Epithelial cell of prostate (primary cell): ENCODE measurements at regions not wholly inside any gene's neighbourhood (a gene's known extent, or its start where the extent isn't known, plus 50 kb on each side); places are given as distances from the start of the nearest gene placed in this dataset.
"Not testable (repeated sequence)": the region's sequence is repeated elsewhere in the genome, so short reads cannot be mapped to it uniquely, and the experiment has no call there.

Source experiments
- DNase-seq: peaks from one replicate; pipeline ENCODE4 v3.0.0-alpha.2; 2011; ENCODE audit warnings: low read depth, low spot score
- H3K27ac ChIP-seq: fragments of 450-650 bp; 2 replicates; pipeline ENCODE4 v1.5.1; 2017; ENCODE audit warnings: mild to moderate bottlenecking

DNA sequence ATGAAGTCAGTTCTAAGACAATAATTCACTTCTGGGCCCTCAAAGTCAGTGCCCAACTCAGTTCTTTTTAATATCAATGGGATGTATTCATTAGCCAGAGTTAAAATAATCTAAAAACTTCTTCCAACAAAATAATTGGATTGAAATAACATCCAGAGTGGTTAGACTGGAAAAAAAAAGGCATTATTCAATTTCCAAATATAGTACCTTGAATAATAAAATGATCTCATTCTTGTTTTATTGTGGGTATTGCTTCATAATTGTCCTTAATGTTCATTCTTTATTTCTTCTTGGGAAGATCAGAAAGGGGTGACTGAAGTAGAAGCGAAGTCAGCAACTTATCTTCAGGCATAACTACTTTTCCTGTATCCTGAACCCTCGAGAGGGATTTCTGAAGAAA lies 85.1 kb upstream of the JARID2 start:
- DNase-seq, result no peak
- H3K27ac ChIP-seq, result no peak overlapping the region

DNA sequence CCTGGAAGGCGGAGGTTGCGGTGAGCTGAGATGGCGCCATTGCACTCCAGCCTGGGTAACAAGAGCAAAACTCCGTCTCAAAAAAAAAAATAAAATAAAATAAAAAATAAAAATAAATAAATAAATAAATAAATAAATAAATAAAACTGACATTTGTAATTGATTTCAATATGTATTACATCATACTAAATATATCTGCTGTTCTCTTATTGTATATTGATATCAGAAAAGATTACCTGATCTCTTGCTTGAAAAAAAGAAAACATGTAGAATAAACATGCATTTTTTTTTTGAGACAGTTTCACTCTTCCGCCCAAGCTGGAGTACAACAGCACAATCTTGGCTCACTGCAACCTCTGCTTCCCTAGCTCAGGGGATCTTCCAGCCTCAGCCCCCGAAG lies 81.0 kb upstream of the JARID2 start:
- DNase-seq, H3K27ac ChIP-seq: not testable (repeated sequence)

DNA sequence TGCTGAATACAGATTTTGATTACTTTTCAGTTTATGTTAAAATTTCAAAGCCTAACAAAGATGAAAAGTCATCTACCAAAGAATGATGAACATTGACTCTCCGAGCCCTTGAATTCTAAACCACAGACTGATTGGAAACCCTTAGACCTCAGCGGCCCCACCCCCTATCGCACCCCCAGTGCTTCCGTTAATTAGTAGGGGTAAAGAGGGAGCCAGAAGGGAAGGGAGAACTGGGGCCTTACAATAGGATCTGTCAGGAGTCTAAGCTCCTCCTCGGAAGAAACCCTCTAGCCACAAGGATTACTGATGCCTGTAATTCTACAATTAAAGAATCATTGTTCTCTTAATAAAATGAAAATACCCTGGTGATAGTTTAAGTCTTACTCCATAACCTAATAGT lies 79.7 kb upstream of the JARID2 start:
- H3K27ac ChIP-seq, result no peak overlapping the region
- DNase-seq, result no peak

DNA sequence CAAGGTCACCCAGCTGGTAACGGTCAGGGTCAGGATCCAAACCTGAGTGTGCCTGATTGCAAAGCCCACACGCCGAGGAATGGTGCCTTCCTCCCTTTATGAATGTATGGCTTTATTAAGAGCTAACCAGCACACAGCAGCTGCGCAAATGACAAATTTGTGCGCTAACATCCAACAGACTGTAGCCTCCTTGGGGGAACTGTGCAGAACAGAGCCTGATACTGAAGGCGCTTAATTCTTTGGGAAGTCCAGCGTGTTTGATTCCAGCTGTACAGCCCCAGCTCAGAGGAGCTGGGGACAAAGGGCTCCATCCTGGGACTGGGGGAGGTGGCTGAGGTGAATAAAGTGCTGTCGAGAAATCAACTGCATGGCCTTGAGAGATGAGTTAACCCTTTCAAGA lies 75.7 kb upstream of the JARID2 start:
- H3K27ac ChIP-seq, result no peak overlapping the region
- DNase-seq, result no peak

GRCh38 chr6:15171026-15171425 lies 74.8 kb upstream of the JARID2 start:
- H3K27ac ChIP-seq, result no peak overlapping the region
- no peak for DNase-seq

DNA sequence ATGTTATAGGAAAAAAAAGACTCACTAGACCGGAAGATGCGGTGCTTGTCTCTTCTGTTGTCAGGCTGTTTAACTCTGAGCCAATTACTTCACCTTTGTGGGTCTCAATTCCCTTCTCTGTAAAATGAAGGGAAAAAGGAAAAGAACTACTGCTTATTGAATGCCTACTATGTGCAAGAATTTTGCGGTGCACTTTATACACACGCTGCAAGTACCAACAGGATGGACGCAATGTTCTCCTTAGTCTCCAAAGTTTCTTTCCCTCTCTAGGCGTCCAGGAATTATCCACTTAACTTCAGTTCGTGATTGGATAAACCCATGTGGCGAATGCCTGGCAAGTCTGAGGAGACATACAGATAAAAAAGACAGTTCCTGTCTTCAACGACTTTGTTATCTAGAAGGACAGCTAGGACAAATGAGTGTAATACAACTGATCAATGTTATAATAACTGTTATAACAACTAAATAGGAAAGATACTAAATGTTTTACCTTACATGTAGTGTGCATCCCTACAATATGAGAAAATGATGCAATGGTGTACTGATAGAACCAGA lies 69.0 kb upstream of the JARID2 start:
- no peak for DNase-seq
- no peak overlapping the region for H3K27ac ChIP-seq

DNA sequence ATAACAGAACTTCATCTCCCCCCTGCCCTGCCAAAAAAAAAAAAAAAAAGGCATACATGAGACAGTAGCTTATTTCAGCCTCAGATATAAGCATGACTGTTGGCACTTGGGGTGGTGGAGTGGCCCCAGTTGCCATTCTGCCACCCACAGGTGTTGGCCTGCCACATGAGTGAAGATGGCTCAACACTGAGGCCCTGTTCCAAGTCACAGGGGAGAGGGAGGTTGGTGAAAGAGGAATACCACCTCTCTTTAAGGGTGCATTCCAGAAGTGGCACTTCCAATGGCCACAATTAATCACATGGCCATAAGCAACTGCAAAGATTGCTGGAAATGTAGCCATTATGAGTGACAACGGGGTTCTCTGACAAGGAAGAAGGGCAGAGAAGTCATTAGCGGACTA lies 61.9 kb upstream of the JARID2 start:
- no peak overlapping the region for H3K27ac ChIP-seq
- DNase-seq, result no peak

DNA sequence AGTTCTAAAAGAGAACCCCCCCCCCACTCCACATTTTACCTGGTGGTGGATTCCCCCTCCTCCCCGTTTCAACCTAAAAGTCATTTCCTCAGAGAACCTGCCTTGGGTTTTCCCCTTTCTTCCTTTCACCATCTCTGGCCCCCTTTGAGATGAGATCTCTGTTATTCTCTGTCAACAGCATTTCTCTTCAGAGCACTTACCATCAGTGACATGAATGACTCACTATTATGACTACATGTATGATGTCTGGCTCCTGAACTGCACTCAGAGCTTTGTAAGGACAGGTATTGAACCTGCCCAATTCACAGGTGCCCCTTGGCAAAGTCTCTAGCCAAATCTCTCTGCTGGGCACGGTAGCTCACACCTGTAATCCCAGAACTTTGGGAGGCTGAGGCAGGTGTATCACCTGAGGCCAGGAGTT lies 61.4 kb upstream of the JARID2 start:
- no peak overlapping the region for H3K27ac ChIP-seq
- DNase-seq, result peak; percentile 22

DNA sequence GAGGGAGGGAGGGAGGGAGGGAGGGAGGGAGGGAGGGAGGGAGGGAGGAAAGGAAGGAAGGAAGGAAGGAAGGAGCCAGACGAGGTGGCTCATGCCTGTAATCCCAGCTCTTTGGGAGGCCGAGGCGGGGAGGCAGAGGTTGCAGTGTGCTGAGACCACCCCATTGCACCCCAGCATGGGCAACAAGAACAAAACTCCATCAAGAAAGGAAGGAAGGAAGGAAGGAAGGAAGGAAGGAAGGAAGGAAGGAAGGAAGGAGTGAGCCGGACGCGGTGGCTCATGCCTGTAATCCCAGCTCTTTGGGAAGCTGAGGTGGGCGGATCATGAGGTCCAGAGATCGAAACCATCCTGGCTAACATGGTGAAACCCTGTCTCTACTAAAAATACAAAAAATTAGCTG lies 60.8 kb upstream of the JARID2 start:
- H3K27ac ChIP-seq, DNase-seq: not testable (repeated sequence)

GRCh38 chr6:15193451-15193850 lies 52.4 kb upstream of the JARID2 start:
- H3K27ac ChIP-seq, DNase-seq: not testable (repeated sequence)

- H3K27ac ChIP-seq, result no peak overlapping the region
- no peak for DNase-seq
Measured at GRCh38 chr6:15194453-15194852, 51.4 kb upstream of the JARID2 start.
